H9 (cell line): ENCODE measurements at regions not wholly inside any gene's neighbourhood (a gene's known extent, or its start where the extent isn't known, plus 50 kb on each side); places are given as distances from the start of the nearest gene placed in this dataset.

ENCODE experiments used
- DNase-seq: peaks from one replicate; pipeline ENCODE4 v3.0.0-alpha.2; 2017
- H2AFZ ChIP-seq: one replicate; pipeline ENCODE4 v1.6.1; 2013; ENCODE audit warnings: mild to moderate bottlenecking, low read length, control low read depth, moderate library complexity
- H2AK5ac ChIP-seq: 2 replicates; pipeline ENCODE4 v1.6.1; 2013; ENCODE audit warnings: low read length, control low read depth, mixed read lengths; ENCODE audit not compliant: insufficient read length
- H2BK120ac ChIP-seq: one replicate; pipeline ENCODE4 v1.6.1; 2013; ENCODE audit warnings: low read depth, mild to moderate bottlenecking, low read length, control low read depth, inconsistent platforms; ENCODE audit not compliant: poor library complexity, severe bottlenecking
- H2BK12ac ChIP-seq: 2 replicates; pipeline ENCODE4 v1.6.1; 2013; ENCODE audit warnings: low read length, control low read depth, mixed read lengths, low read depth; ENCODE audit not compliant: insufficient read length
- H2BK15ac ChIP-seq: 2 replicates; pipeline ENCODE4 v1.6.1; 2013; ENCODE audit warnings: low read depth, low read length, control low read depth
- H2BK20ac ChIP-seq: one replicate; pipeline ENCODE4 v1.6.1; 2013; ENCODE audit warnings: low read depth, mild to moderate bottlenecking, low read length, control low read depth, inconsistent platforms; ENCODE audit not compliant: poor library complexity, severe bottlenecking
- H2BK5ac ChIP-seq: 2 replicates; pipeline ENCODE4 v1.6.1; 2013; ENCODE audit warnings: low read length, control low read depth, mixed read lengths; ENCODE audit not compliant: insufficient read length
- H3K14ac ChIP-seq: 2 replicates; pipeline ENCODE4 v1.6.1; 2013; ENCODE audit warnings: low read length, control low read depth; ENCODE audit not compliant: insufficient read depth
- H3K18ac ChIP-seq: 2 replicates; pipeline ENCODE4 v1.6.1; 2013; ENCODE audit warnings: low read depth, mild to moderate bottlenecking, mixed read lengths, low read length, control low read depth; ENCODE audit not compliant: insufficient read length
- H3K23ac ChIP-seq: 2 replicates; pipeline ENCODE4 v1.6.1; 2013; ENCODE audit warnings: low read length, control low read depth, mixed read lengths, low read depth; ENCODE audit not compliant: insufficient read length
- H3K23me2 ChIP-seq: 2 replicates; pipeline ENCODE4 v1.6.1; 2013; ENCODE audit warnings: low read depth, mild to moderate bottlenecking, mixed read lengths, low read length, control low read depth; ENCODE audit not compliant: insufficient read length, poor library complexity, severe bottlenecking
- H3K27ac ChIP-seq: 2 replicates; pipeline ENCODE4 v1.5.1; 2013; ENCODE audit warnings: low read length, control low read depth, mixed read lengths, low read depth; ENCODE audit not compliant: insufficient read length
- H3K27me3 ChIP-seq: 2 replicates; pipeline ENCODE4 v1.6.1; 2013; ENCODE audit warnings: low read length, control low read depth, inconsistent platforms; ENCODE audit not compliant: insufficient read depth
- H3K4ac ChIP-seq: 2 replicates; pipeline ENCODE4 v1.6.1; 2013; ENCODE audit warnings: low read depth, mild to moderate bottlenecking, control low read depth, inconsistent platforms, low read length, moderate library complexity
- H3K4me1 ChIP-seq: 2 replicates; pipeline ENCODE4 v1.6.1; 2013; ENCODE audit warnings: low read length, control low read depth, inconsistent platforms; ENCODE audit not compliant: insufficient read depth
- H3K4me2 ChIP-seq: 2 replicates; pipeline ENCODE4 v1.6.1; 2013; ENCODE audit warnings: low read length, control low read depth, mixed read lengths; ENCODE audit not compliant: insufficient read length, insufficient read depth
- H3K56ac ChIP-seq: 2 replicates; pipeline ENCODE4 v1.6.1; 2013; ENCODE audit warnings: low read depth, mild to moderate bottlenecking, mixed read lengths, low read length, control low read depth; ENCODE audit not compliant: insufficient read length
- H3K79me1 ChIP-seq: 2 replicates; pipeline ENCODE4 v1.6.1; 2013; ENCODE audit warnings: low read depth, mild to moderate bottlenecking, moderate library complexity, low read length, control low read depth, inconsistent platforms; ENCODE audit not compliant: insufficient read depth, poor library complexity, severe bottlenecking
- H3K79me2 ChIP-seq: 2 replicates; pipeline ENCODE4 v1.6.1; 2013; ENCODE audit warnings: low read length, control low read depth, inconsistent platforms; ENCODE audit not compliant: insufficient read depth
- H3K9ac ChIP-seq: 2 replicates; pipeline ENCODE4 v1.6.1; 2013; ENCODE audit warnings: low read length, control low read depth, mixed read lengths; ENCODE audit not compliant: insufficient read length; ENCODE audit errors: extremely low read depth
- H3K9me3 ChIP-seq: one replicate; pipeline ENCODE4 v1.6.1; 2013; ENCODE audit warnings: low read depth, low read length, inconsistent platforms; ENCODE audit not compliant: control insufficient read depth
- H3T11ph ChIP-seq: one replicate; pipeline ENCODE4 v1.6.1; 2013; ENCODE audit warnings: mild to moderate bottlenecking, low read length, control low read depth, inconsistent platforms
- H4K20me1 ChIP-seq: one replicate; pipeline ENCODE4 v1.6.1; 2013; ENCODE audit not compliant: control insufficient read depth, insufficient read length, insufficient read depth
- H4K5ac ChIP-seq: 2 replicates; pipeline ENCODE4 v1.6.1; 2013; ENCODE audit warnings: low read depth, mild to moderate bottlenecking, mixed read lengths, low read length, control low read depth; ENCODE audit not compliant: insufficient read length
- H4K8ac ChIP-seq: replicated peaks from 2 replicates; pipeline ENCODE4 v1.6.1; 2013; ENCODE audit warnings: low read length, control low read depth, mixed read lengths, low read depth; ENCODE audit not compliant: insufficient read length
- H4K91ac ChIP-seq: 2 replicates; pipeline ENCODE4 v1.6.1; 2013; ENCODE audit warnings: low read depth, mild to moderate bottlenecking, moderate library complexity, mixed read lengths, low read length, control low read depth; ENCODE audit not compliant: insufficient read length
- H3K27ac Mint-ChIP-seq, 3 experiments: 2 replicates in 2 of 3; 3 replicates in 1 of 3; pipeline ENCODE4 v1.8.0; 2020 to 2021; ENCODE audit warnings: mixed read lengths in 3 of 3, mild to moderate bottlenecking in 1 of 3, moderate library complexity in 1 of 3
- H3K27me3 Mint-ChIP-seq: 2 replicates; pipeline ENCODE4 v1.8.0; 2021; ENCODE audit warnings: low read depth, mild to moderate bottlenecking, moderate library complexity, mixed read lengths
- H3K36me3 Mint-ChIP-seq, 3 experiments: 2 replicates in 2 of 3; 3 replicates in 1 of 3; pipeline ENCODE4 v1.8.0; 2020 to 2021; ENCODE audit warnings: low read depth in 3 of 3, mixed read lengths in 3 of 3; ENCODE audit not compliant: insufficient read depth in 1 of 3
- H3K4me1 Mint-ChIP-seq, 2 experiments: 2 replicates each; pipeline ENCODE4 v1.8.0; 2020; ENCODE audit warnings: mixed read lengths in 2 of 2
- H3K4me3 Mint-ChIP-seq, 2 experiments: 2 replicates in 1 of 2; 3 replicates in 1 of 2; pipeline ENCODE4 v1.8.0; 2020 to 2021; ENCODE audit warnings: mild to moderate bottlenecking in 2 of 2, mixed read lengths in 2 of 2, moderate library complexity in 1 of 2
- H3K9me3 Mint-ChIP-seq, 2 experiments: 2 replicates in 1 of 2; 3 replicates in 1 of 2; pipeline ENCODE4 v1.8.0; 2020; ENCODE audit warnings: mild to moderate bottlenecking in 2 of 2, mixed read lengths in 2 of 2, moderate library complexity in 1 of 2
- CTCF ChIP-seq: fragments of 200-600 bp; sonication (generic); conservative IDR thresholded peaks from 3 replicates; pipeline ENCODE4 v1.8.0; 2021; ENCODE audit warnings: antibody characterized with exemption, mild to moderate bottlenecking
- WGBS: extraction: QIAGEN DNeasy Blood & Tissue Kit; methylation state at CpG from one replicate; pipeline ENCODE4 v1.1.7; 2013; ENCODE audit warnings: missing lambda C conversion rate, low lambda C conversion rate, mixed read lengths; ENCODE audit not compliant: insufficient read length; ENCODE audit errors: extremely low coverage; 5-methylcytosine and 5-hydroxymethylcytosine counted together

- Histone ChIP-seq H3K9me3 (no peaks in the 10 kb centered on the region), H3K4ac (no peak overlapping the region), H4K8ac (no peak overlapping the region), H3K27ac (no peak overlapping the region), H3K4me2 (no peak overlapping the region), H3K18ac (no peak overlapping the region), H3K9ac (no peak overlapping the region), H4K20me1 (no peaks in the 10 kb centered on the region), H2BK5ac (no peak overlapping the region), H4K91ac (no peak overlapping the region), H3K14ac (no peak overlapping the region), H3K23me2 (no peaks in the 10 kb centered on the region), H4K5ac (no peak overlapping the region), H3T11ph (no peak overlapping the region), H3K56ac (no peak overlapping the region), H3K79me2 (peaks cover 2% of the 10 kb centered on the region; the same call in 1 of the 2 replicates), H3K27me3 (no peaks in the 10 kb centered on the region), H2AFZ (no peak overlapping the region), H3K23ac (no peak overlapping the region), H2BK15ac (no peak overlapping the region), H3K4me1 (peaks cover 3% of the 10 kb centered on the region; the same call in 1 of the 2 replicates), H3K79me1 (no peaks in the 10 kb centered on the region), H2AK5ac (no peak overlapping the region), H2BK20ac (no peak overlapping the region), H2BK120ac (no peak overlapping the region), H2BK12ac (no peak overlapping the region)
- DNase-seq: no peak
- H3K4me3 Mint-ChIP-seq: no peak overlapping the region
- no CpG with 5 or more reads among the region's 8 CpGs for WGBS
- peaks cover 26 to 30% of the 10 kb centered on the region in 2 experiments for H3K4me1 Mint-ChIP-seq
- H3K9me3 Mint-ChIP-seq: no peaks in the 10 kb centered on the region; a peak in 1 of 5 replicates
- no peak for TF ChIP-seq CTCF
- no peaks in the 10 kb centered on the region for H3K27me3 Mint-ChIP-seq
- no peak overlapping the region for H3K27ac Mint-ChIP-seq
- peaks cover 0 to 2% (median 0%) of the 10 kb centered on the region in 3 experiments; a peak in 2 of 7 replicates for H3K36me3 Mint-ChIP-seq
Measured at GRCh38 chr22:25392584-25392983, 171.9 kb upstream of the GRK3 start.
